HT-29 (cell line): ENCODE measurements at regions not wholly inside any gene's neighbourhood (a gene's known extent, or its start where the extent isn't known, plus 50 kb on each side); places are given as distances from the start of the nearest gene placed in this dataset.
"Not testable (repeated sequence)": the region's sequence is repeated elsewhere in the genome, so short reads cannot be mapped to it uniquely, and the experiment has no call there.

Experiments
- DNase-seq: peaks from one replicate; pipeline ENCODE4 v3.0.0-alpha.2; 2015; ENCODE audit warnings: low spot score

- no peak for DNase-seq
These were observed 239.1 kb downstream of the CHM start for GRCh38 chrX:85808217-85808616.

GRCh38 chrX:85772391-85772790, 275.0 kb downstream of the CHM start:
- not testable (repeated sequence) for DNase-seq

GRCh38 chrX:85765651-85766050, 281.7 kb downstream of the CHM start:
- no peak for DNase-seq

GRCh38 chrX:85723025-85723424, 324.3 kb downstream of the CHM start:
- DNase-seq, result not testable (repeated sequence)

GRCh38 chrX:85703233-85703632, 323.8 kb upstream of the POF1B start:
- DNase-seq, result not testable (repeated sequence)

- DNase-seq, result no peak
These were observed 319.5 kb upstream of the POF1B start for GRCh38 chrX:85698921-85699320.

GRCh38 chrX:85685843-85686242, 306.4 kb upstream of the POF1B start:
- DNase-seq, result no peak

- no peak for DNase-seq
These were observed 287.0 kb upstream of the POF1B start for GRCh38 chrX:85666471-85666870.

- DNase-seq, result not testable (repeated sequence)
These were observed 284.5 kb upstream of the POF1B start for GRCh38 chrX:85663970-85664369.

- DNase-seq, result no peak
These were observed 251.4 kb upstream of the POF1B start for GRCh38 chrX:85630901-85631300.

- peak; percentile 19 for DNase-seq
These were observed 247.9 kb upstream of the POF1B start for GRCh38 chrX:85627363-85627762.

- no peak for DNase-seq
These were observed 243.2 kb upstream of the POF1B start for GRCh38 chrX:85622635-85623034.

GRCh38 chrX:85620466-85620865, 241.0 kb upstream of the POF1B start:
- DNase-seq, result no peak

GRCh38 chrX:85619962-85620361, 240.5 kb upstream of the POF1B start:
- no peak for DNase-seq

GRCh38 chrX:85611926-85612325, 232.5 kb upstream of the POF1B start:
- DNase-seq, result peak; percentile 47

- no peak for DNase-seq
These were observed 213.5 kb upstream of the POF1B start for GRCh38 chrX:85592980-85593379.

GRCh38 chrX:85591536-85591935, 212.1 kb upstream of the POF1B start:
- DNase-seq, result no peak

- no peak for DNase-seq
These were observed 211.2 kb upstream of the POF1B start for GRCh38 chrX:85590638-85591037.

- DNase-seq, result no peak
These were observed 194.3 kb upstream of the POF1B start for GRCh38 chrX:85573801-85574200.

GRCh38 chrX:85570496-85570895, 191.0 kb upstream of the POF1B start:
- DNase-seq, result no peak

- DNase-seq, result no peak
These were observed 190.2 kb upstream of the POF1B start for GRCh38 chrX:85569686-85570085.

- no peak for DNase-seq
These were observed 189.6 kb upstream of the POF1B start for GRCh38 chrX:85569096-85569495.

- DNase-seq, result no peak
These were observed 181.8 kb upstream of the POF1B start for GRCh38 chrX:85561231-85561630.

GRCh38 chrX:85544609-85545008, 165.1 kb upstream of the POF1B start:
- DNase-seq, result peak; percentile 52

GRCh38 chrX:85543866-85544265, 164.4 kb upstream of the POF1B start:
- DNase-seq, result no peak
